HUES6 (cell line): ENCODE measurements at regions not wholly inside any gene's neighbourhood (a gene's known extent, or its start where the extent isn't known, plus 50 kb on each side); places are given as distances from the start of the nearest gene placed in this dataset.

Source experiments
- H3K27ac ChIP-seq: 2 replicates; pipeline ENCODE4 v1.7.0; 2013; ENCODE audit warnings: low read depth, mild to moderate bottlenecking, low read length, inconsistent platforms
- H3K27me3 ChIP-seq: 2 replicates; pipeline ENCODE4 v1.6.1; 2013; ENCODE audit warnings: low read length; ENCODE audit not compliant: control insufficient read depth, insufficient read depth
- H3K36me3 ChIP-seq: 2 replicates; pipeline ENCODE4 v1.6.1; 2013; ENCODE audit warnings: low read length; ENCODE audit not compliant: control insufficient read depth, insufficient read depth
- H3K4me1 ChIP-seq: 2 replicates; pipeline ENCODE4 v1.6.1; 2013; ENCODE audit warnings: low read length; ENCODE audit not compliant: control insufficient read depth, insufficient read depth
- H3K4me3 ChIP-seq: 2 replicates; pipeline ENCODE4 v1.5.1; 2013; ENCODE audit warnings: low read depth, low read length
- H3K9ac ChIP-seq: one replicate; pipeline ENCODE4 v1.6.1; 2013; ENCODE audit warnings: mild to moderate bottlenecking, low read length
- H3K9me3 ChIP-seq: 2 replicates; pipeline ENCODE4 v1.6.1; 2013; ENCODE audit warnings: low read depth, low read length; ENCODE audit not compliant: control insufficient read depth, insufficient read depth

DNA sequence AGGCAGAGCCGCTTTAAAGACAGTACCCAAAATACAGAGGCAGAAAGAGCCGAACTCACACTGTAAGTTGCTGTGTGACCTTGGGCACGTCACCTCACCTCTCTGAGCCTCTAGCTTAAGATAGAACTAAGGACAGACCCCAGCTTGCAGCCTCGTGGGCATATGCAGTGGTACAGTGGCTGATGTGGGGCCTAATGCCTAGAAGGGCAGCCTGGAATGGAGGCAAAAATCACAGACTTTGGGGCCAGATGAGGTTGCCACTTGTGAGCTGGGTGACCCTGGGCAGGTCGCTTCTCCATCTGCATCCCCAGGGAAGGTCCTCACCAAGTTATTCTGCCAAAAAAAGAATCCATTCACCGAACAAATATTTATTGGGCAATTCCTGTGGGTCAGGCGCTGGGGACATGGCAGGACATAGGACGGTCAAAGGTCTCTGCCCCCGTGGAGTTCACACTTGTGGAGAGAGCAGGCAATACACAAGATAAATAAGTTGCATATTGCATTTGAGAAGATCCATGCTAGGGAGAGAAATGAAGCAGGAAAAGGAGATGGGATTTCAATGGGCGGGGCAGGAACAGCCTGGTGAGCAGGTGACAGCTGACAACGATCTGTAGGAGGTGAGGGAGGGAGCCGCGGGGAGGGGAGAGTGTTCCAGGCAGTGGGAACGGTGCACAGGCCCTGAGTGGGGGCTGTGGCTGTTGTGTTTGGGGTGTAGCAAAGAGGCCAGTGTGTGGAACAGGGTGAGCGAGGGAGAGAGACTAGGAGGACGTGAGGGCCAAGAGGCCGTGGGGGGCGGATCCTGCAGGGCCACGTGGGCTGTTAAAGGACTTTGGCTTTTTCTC lies 115.2 kb downstream of the CEBPB start:
- Histone ChIP-seq H3K9me3 (no peaks in the 10 kb centered on the region), H3K4me1 (peaks cover 35% of the 10 kb centered on the region), H3K27ac (no peak overlapping the region), H3K4me3 (no peak overlapping the region), H3K9ac (no peak overlapping the region), H3K36me3 (no peaks in the 10 kb centered on the region), H3K27me3 (no peaks in the 10 kb centered on the region)

DNA sequence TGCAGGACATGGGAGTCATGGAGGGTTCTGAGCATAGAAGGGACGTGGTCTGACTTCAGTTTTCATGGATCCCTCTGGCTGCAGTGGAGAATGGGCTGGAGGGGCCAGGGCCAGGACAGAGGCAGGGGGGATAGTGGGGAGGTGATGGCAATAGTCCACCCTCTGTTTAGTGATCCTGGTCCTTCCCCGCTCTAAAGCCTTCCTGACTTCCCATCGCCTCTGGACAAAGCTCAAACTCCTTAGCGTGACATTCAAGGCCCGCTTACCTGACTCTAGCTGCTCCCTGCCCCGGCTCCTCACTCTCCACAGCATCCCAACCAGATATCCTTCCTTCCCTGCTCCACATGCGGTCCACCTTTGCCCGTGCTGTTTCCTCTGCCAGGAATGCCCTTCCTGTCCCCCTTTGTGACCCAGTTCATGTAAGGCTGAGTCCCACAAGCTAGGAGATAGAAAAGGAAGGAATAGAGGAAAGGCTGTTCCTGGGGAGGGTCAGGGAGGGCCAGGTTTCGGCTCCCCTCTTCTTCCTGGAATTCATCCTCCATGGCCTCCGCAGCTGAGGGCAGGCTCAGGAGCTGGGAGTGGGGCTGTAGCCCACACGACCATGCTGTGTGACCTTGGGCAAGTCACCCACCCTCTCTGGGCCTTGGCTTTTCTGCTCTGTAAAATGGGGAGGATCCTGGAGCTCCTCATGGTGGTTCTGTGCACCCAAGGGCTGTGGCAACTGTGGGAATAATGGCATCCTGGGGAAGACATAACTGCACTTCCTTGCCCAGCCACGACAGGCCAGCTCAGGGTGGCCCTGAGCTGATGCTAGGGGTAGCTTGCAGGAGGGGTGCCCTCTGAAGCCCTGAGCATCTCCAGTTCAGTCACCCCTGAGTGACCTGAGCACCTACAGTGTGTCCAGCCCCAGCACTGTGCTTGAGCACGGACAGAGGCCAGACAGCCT lies 116.1 kb downstream of the CEBPB start:
- Histone ChIP-seq H3K36me3 (no peaks in the 10 kb centered on the region), H3K4me3 (no peak overlapping the region), H3K27ac (no peak overlapping the region), H3K9ac (no peak overlapping the region), H3K27me3 (no peaks in the 10 kb centered on the region), H3K4me1 (peaks cover 35% of the 10 kb centered on the region), H3K9me3 (no peaks in the 10 kb centered on the region)

DNA sequence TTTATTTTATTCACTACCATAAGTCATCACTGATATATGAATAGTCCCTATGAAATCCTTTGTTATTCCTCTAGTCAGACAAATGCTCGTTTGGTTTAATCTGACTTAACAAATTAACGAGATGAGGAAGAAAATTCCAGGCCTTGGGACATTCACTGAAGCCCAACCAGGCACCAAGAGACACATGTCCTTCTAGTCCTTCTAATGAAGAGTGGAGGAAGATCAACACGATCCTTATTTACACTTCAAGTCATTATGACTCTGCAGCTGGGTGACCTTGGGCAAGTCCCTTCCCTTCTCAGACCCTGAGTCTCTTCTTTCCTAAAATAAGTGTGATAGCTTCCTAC lies 117.5 kb downstream of the CEBPB start:
- no peak overlapping the region for H3K9ac ChIP-seq

DNA sequence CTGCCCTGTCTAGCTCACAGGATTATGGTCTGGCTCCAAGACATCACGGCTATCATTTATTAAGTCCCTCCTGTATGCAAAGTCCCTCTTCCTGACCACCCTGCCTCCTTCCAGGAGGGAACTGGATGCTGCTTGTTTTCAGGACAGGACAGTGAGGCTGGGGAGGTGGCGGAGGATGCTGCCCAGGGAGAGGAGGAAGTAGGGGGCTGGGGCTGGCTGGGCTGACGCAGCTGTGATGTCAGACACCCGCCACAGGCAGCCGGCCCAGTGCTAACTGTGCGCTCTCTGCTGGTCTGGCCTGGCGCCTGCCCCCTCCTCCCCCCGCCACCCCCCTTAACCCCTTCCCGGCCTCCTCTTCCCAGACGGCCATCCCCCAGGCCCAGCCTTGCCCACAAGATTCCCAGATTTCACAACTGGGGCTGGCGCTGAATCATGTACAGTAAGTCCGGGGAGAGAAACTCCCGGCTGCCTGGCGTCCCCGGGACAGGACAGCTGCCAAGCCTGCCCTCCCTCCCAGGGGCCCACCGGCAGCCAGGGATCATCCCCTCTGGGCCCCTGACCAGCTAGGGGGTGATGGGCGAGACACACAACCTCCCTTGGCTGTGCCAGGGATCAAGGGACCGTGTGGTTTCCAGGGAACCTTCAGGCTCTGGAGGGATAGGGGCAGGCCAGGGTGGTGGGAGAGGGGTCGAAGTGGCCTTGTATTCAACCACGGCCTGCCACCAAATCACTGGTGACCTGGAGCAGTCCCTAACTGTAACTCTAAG lies 118.1 kb downstream of the CEBPB start:
- H3K27me3 ChIP-seq = no peaks in the 10 kb centered on the region
- no peaks in the 10 kb centered on the region for H3K9me3 ChIP-seq
- H3K4me3 ChIP-seq = no peak overlapping the region
- H3K27ac ChIP-seq = no peak overlapping the region
- no peaks in the 10 kb centered on the region for H3K36me3 ChIP-seq
- H3K4me1 ChIP-seq = peaks cover 35% of the 10 kb centered on the region
- no peak overlapping the region for H3K9ac ChIP-seq

More for the DNA sequence above, 117.5 kb downstream of the CEBPB start:
- Histone ChIP-seq H3K9me3 (no peaks in the 10 kb centered on the region), H3K36me3 (no peaks in the 10 kb centered on the region), H3K4me3 (no peak overlapping the region), H3K27me3 (no peaks in the 10 kb centered on the region), H3K4me1 (peaks cover 35% of the 10 kb centered on the region), H3K27ac (no peak overlapping the region)

DNA sequence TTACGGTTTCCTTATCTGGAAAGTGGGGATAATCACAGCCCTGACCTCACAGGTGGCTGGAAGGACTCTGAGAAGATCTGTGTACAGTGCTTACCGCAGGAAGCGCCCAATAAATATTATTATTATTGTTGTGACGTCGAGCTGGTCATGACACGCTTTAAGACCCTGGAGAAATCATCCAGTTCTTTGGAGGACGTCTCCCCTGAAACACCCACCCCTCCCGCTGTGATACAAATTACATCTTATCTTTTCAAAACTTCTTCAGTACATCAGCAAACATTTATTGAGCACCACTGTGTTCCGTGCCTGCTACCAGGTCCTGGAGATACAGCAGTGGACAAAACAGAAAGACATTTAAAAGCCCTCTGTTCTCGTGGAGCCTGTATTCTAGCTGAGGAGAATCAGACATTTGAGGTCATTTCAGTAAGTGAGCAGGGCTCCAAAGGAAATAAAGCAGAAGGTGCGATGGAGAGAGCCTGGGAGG lies 118.7 kb downstream of the CEBPB start:
- Histone ChIP-seq H3K4me1 (peaks cover 33% of the 10 kb centered on the region), H3K9me3 (no peaks in the 10 kb centered on the region), H3K36me3 (no peaks in the 10 kb centered on the region), H3K4me3 (no peak overlapping the region), H3K27ac (no peak overlapping the region), H3K9ac (no peak overlapping the region), H3K27me3 (no peaks in the 10 kb centered on the region)

DNA sequence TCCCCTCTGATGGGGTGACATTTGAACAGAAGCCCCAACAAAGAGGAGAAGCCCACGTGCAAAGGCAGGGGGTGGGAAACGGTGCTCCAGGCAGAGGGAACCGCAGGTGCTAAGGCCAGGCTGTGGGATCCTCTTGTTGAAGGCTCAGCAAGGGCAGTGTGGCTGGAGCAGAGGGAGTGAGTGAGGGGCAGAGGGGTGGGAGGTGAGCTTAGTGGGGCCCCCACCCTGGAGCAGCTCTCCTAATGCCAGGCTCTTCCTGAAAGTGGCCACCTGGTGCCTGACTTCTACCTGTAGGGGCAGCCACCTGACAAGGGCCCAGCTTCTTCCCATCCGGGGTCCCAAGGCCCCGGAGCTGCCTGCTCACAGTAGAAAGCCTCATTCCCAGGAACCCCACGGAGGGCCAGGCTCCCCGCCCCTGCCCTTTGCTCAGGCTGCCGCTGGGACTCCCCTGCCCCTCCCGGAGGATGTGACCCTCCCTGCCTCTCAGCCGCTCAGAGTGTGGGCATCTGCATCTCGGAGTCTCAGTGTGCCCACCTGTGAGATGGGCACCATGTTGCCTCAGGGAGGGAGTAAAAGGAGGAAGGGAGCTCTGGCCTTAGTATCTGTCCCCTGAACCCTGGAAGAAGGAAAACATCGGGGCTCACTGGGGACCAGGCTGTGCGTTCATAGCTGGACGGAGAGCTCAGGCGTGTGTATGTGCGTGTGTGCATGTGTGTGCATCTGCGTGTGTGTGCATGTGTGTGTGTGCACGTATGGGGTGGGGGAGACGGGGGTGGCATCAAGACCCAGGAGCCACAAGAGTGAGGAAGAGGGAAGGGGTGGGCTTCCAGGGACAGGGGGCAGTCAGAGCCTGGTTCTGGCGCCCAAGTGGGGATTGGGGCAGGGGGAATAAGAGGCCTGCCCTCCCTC lies 119.4 kb downstream of the CEBPB start:
- H3K27ac ChIP-seq = no peak overlapping the region
- no peaks in the 10 kb centered on the region for H3K36me3 ChIP-seq
- H3K4me3 ChIP-seq = no peak overlapping the region
- H3K4me1 ChIP-seq = peaks cover 29% of the 10 kb centered on the region
- H3K27me3 ChIP-seq = no peaks in the 10 kb centered on the region
- H3K9ac ChIP-seq = no peak overlapping the region
- no peaks in the 10 kb centered on the region for H3K9me3 ChIP-seq

DNA sequence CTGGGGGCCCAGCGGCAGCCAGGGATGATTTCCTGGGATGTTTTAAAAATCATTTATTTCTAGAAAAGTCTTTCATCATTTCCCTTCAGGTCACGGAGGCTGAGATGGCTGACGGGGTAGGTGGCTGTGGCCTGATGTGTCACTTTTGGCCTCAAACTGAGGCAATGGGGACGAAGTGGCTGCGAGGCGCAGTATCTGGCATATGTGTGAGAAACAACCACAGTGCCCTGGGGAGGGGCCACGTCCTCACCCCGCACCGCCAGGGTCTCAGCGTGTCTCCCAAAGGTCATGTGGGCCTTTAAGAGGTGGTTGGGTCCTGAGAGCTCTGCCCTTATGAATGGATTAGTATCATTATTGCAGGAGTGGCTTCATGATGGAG lies 120.0 kb downstream of the CEBPB start:
- no peaks in the 10 kb centered on the region for H3K9me3 ChIP-seq
- no peak overlapping the region for H3K9ac ChIP-seq
- H3K4me3 ChIP-seq = no peak overlapping the region
- no peaks in the 10 kb centered on the region for H3K36me3 ChIP-seq
- H3K27ac ChIP-seq = no peak overlapping the region
- no peaks in the 10 kb centered on the region for H3K27me3 ChIP-seq
- H3K4me1 ChIP-seq = peaks cover 23% of the 10 kb centered on the region

DNA sequence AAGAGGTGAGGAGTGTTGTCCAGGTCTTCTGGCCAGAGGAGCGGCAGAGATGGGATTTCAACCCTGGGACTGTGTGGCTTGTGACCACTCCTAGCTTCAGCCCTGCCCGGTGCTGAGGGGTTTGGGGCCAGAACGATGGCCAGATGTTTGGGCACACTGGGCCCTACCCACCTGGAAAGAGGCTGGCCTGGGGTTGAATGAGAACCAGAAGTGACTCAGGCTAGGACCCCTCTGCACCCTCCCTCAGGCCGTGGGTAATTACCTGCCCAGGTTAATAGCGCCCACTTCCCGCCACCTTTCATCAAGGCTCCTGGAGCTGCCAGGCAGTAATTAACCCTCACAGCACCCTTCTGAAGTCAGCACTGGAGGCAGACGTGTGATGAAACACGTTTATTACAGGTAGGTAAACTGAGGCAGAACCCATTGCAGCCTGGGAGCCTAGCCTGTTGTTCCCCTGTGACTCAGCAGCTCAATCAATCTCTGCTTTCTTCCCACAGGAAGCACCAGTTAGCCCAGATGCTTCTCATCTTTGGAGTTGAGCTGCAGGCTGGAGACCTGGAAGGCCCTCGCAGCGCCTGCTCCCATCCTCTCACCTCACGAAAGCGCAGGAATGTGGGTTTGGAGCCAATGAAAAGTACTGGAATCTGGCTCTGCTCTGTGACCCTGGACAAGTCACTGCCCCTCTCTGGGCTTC lies 120.8 kb downstream of the CEBPB start:
- Histone ChIP-seq H3K4me3 (no peak overlapping the region), H3K9ac (no peak overlapping the region), H3K9me3 (no peaks in the 10 kb centered on the region)

DNA sequence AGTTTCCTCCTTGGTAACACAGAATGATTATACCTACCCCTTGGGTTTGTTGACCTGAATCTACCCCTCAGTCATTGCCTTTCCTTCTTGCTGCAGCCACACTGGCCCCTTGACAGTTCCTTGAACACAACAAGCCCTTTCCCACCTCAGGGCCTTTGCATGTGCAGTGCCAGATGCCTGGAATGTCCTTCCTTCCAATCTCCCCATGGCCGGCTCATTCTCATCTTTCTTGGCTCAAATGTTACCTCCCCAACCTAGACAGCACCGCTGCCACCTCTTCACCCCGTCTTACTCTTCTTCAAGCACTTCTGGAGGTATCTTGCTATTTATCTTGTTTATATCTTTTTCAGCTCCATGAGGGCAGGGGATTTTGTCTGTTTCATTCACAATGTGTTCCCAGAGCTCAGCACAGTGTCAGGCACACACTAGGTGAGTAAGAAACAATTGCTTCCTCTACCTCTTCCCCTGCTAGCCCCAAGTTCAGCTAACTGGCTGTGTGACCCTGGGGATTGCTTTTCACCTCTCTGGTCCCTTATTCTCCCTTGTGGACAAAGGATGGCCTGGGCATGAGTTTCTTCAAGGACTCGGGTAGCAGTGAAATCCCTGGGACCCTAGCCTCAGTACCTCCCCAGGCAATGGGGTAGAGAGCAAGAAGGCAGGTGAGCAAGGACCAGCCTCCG lies 121.5 kb downstream of the CEBPB start:
- H3K36me3 ChIP-seq = no peaks in the 10 kb centered on the region
- H3K27ac ChIP-seq = no peak overlapping the region
- no peak overlapping the region for H3K9ac ChIP-seq
- H3K4me3 ChIP-seq = no peak overlapping the region
- H3K9me3 ChIP-seq = no peaks in the 10 kb centered on the region
- H3K4me1 ChIP-seq = peaks cover 11% of the 10 kb centered on the region
- no peaks in the 10 kb centered on the region for H3K27me3 ChIP-seq

More for the DNA sequence above, 120.8 kb downstream of the CEBPB start:
- peaks cover 15% of the 10 kb centered on the region for H3K4me1 ChIP-seq
- no peak overlapping the region for H3K27ac ChIP-seq
- H3K36me3 ChIP-seq = no peaks in the 10 kb centered on the region
- no peaks in the 10 kb centered on the region for H3K27me3 ChIP-seq
